ENCODE measurements at regions not wholly inside any gene's neighbourhood (a gene's known extent, or its start where the extent isn't known, plus 50 kb on each side); places are given as distances from the start of the nearest gene placed in this dataset.

DNA sequence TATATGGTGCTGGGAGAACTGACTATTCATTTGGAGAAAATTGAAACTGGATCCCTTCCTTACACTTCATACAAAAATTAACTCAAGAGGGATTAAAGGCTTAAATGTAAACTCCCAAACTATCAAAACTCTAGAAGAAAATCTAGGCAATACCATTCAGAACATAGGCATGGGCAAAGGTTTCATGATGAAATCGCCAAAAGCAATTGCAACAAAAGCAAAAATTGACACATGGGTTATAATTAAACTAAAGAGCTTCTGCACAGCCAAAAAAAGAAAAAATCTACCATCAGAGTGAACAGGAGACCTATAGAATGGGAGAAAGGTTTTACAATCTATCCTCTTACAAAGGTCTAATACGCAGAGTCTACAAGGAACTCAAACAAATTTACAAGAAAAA, 851.3 kb upstream of the MAN1A1 start:
- DNase-seq: no peak

DNA sequence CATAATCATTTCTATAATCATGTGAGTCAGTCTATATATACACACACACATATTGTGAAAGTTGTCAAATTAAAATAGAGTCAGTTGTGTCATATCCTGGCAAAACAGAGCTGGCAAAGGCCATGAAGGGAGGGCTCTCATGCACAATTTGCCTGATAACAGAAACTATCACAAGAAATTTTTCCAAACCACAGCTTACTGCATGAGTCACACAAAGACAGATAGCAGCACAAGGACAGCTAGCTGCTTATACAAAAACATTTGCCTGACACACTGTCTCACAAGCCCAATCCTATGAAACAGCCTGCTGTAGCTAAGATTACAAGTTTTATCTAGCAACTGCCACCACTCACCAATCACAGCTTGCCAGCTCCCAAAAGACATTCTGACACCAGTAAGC, 848.5 kb upstream of the MAN1A1 start:
- DNase-seq: no peak

DNA sequence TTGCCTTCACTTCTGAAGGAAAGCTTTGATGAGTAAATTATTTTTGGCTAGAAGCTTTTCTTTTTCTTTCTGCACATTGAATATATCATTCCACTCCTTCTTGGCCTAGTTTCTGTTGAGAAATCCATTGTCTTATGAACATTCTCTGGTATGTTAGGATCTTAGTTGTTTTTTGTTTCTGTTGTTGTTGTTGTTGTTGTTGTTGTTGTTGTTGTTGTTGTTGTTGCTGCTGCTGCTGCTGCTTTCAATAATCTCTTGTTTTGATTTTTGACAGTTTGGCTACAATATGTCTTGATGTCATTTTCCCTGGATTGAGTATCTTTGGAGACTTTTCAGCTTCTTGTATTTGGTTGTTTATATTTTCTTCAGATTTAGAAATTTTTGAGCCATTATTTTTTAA, 836.5 kb upstream of the MAN1A1 start:
- DNase-seq: no peak

DNA sequence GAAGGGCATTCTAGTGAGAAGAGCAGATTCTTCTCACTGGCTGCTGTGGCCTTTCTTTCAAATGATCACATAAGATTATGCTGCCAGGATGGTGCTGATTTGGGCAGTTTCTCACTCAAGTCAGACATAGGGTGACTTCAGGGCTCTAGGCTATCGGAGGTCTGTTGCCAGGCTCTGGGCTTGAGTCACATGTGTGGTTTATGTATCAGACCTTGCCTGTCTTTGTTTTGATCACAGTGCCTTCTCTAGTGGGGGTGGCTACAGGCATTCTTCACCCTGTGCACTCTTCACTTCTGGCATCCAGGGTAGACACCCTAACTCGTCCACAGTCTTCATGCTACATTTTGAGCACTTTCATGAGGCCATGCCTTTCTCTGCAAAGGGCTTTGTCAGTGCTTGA, 823.7 kb upstream of the MAN1A1 start:
- no peak for DNase-seq

DNA sequence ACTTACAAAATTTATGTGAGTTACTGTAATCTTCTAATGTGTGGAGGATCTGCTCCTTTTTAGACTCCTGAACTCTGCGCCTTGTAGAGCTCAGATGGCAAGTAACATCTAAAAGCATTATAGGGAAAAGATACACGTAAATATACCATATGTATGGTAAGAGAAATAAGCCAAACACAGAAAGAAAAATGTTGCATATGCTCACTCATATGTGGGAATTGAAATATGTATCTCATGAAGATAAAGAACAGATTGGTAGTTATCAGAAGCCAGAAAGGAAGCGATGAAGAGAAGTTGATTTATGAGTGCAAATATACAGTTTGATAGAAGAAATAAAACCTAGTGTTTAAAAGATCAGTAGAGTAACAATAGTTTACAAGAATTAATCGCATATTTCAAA, 815.0 kb upstream of the MAN1A1 start:
- DNase-seq: no peak

DNA sequence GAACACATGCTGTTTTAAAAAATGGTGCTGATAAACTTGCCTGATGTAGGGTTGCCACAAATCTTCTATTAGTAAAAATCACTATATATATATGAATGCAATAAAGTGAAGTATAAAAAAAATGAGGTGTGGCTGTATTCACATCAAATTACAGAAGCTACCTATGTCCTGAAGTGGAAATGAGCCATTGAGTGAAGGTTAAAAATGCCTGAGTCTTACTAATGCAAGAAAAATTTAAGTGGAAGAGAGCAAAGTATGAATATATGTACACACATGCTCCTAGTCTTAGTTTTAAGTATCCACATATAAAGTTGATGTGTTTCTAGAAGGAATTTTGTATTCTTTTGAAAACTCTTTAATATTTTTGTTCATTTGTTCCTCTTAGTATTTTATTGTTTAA, 808.3 kb upstream of the MAN1A1 start:
- DNase-seq: no peak

DNA sequence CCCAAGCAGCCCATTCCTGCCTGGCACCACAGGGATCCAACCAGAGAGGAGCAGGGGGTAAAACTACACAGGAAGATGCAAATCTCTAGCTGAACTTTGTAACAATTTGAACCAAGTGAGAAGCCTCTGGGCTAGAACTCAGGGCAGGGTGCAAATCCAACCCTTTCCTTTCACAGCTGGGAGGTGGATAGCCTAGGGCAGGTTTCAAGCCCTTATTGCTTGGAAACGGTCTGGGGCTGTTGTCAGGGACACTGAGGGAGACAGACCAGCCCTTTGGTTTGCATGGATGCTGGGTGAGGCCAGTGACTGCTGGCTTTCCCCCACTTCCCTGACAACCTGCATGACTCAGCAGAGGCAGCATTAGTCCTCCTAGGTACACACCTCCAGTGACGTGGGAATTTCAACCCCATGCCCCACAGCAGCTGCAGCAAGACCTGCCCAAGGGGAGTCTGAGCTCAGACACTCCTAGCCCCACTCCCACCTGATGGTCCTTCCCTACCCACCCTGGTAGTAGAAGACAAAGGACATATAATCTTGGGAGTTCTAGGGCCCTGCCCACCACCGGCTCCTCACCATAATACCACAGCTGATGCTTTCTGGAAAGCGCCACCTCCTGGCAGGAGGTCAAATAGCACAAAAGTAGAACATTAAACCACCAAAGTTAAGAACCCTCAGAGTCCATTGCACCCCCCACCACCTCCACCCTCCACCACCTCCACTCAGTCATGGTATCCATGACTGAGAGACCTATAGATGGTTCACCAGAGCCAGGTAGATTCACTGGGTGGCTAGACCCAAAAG, 797.7 kb upstream of the MAN1A1 start:
- DNase-seq: no peak

DNA sequence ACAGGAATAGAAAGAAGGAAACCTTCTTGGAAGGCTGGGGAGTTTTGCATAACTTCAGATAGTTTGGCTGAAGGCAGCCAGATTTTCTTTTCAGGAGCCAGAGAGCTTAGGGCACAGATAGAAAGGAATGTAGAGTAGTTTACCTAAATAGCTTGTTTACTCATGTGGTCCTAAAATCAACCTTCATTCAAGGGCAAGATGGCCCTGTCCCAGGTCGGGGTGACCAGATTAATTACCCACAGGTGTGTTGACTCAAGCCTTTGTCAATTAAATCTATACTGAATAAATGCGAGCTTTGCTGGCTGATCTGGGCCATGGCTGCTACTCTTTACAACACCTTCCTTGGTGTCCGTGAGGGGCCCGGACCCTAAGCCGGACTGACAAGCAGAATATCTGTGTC, 792.0 kb upstream of the MAN1A1 start:
- DNase-seq: no peak

DNA sequence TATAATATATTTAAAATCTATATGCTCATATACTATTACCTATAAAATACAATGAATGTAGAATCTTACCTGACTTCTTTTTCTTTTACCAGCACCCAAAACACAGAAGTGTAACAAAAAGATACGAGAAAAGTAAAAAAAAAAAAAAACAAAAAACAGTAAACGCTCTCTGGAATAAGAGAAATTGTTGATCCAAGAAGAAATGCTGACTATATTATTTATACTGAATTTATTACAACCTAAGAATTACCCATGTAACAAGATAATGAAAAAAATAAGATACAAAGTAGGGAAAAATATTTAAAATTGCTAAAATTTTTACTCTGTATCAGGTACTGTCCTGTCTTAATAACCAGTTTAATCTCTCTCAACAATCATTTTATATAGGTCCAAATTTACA, 787.9 kb upstream of the MAN1A1 start:
- DNase-seq: no peak

DNA sequence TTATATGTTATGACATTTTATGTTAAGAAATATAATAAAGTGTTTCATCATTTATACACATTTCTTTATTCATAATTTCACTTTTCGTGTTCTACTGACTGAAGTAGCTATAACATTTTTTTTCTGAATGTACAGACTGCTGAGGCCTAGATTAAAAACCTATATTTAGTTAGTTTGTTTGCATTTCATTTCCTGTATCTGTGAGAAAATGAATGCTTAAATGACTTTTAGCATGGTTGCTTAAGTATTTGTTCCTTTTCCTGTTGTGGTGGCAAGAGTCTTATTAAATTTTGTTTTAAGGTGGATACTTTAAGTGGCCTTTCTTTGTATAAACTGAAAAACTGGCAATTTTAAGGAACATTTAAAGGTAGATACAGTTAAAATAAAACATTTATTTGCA, 779.7 kb upstream of the MAN1A1 start:
- no peak for DNase-seq

DNA sequence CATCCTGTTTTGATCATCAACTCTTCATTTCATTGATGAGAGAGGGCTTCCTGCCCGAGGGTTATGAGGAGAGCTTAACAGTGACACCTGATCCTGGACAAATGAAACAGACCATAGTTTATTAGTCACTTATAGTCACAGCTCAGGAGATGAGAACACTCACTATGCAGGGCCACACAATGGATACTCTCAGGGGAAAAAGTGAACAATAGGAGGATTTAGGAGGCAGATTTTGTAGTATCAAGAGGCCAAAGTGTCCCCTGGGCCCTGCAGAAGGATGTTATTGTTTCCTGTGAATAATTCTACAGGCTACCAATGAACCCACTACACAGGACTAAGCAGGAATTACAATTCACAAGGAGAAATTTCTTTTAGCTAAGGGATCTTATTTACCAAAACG, 772.8 kb upstream of the MAN1A1 start:
- DNase-seq: no peak

DNA sequence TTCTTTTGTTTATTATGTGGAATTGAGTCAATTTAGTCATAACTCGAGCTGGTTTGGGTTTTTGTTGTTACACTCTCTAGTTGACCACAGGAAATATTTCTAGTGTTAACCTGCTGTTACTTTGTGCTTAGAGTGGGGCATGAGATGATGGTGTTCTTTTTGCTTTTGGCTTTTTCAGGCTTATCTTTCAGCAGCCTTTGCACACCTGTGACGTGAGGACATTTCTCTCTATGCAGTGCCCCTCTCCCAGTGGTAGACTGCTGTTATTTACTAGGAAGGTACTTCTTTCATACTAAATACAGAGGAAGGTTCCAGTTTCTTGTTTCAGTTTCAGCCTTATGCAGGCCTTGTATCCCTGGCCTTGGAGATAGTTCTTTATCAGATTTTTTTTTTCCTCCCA, 766.8 kb upstream of the MAN1A1 start:
- DNase-seq: no peak

DNA sequence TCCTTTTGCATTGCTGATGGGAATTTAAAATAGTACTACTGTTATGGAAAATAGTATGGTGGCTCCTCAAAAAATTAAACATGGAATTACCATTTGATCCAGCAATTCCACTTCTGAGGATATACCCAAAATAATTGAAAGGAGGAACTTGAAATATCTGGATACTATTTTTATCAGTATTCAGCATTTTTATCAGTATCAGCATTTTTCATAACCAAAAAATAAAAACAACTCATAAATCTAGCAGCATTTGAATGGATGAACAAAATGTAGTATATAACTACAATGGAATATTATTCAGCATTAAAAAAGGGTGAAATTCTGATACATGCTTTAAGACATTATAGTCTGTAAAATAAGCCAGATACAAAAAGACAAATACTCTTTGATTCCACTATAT, 763.4 kb upstream of the MAN1A1 start:
- DNase-seq: no peak

DNA sequence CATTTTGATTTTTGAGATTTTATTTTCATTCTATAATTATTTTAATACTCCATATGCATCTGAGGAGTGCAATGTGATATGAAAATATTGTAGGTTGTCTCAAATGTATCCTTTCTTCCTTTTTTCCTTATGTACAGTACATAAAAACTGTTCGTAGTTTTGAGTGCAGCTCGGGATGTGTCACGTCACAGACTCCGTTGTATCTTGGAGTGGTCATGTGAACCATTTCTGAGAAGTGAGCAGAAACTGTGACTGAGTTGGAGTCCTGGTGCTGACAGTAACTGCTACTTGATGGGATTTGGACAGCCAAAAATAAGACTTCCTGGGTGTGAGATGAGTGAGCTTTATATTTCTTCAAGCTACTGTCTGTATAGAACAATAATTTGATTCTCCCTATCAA, 761.4 kb upstream of the MAN1A1 start:
- DNase-seq: no peak

DNA sequence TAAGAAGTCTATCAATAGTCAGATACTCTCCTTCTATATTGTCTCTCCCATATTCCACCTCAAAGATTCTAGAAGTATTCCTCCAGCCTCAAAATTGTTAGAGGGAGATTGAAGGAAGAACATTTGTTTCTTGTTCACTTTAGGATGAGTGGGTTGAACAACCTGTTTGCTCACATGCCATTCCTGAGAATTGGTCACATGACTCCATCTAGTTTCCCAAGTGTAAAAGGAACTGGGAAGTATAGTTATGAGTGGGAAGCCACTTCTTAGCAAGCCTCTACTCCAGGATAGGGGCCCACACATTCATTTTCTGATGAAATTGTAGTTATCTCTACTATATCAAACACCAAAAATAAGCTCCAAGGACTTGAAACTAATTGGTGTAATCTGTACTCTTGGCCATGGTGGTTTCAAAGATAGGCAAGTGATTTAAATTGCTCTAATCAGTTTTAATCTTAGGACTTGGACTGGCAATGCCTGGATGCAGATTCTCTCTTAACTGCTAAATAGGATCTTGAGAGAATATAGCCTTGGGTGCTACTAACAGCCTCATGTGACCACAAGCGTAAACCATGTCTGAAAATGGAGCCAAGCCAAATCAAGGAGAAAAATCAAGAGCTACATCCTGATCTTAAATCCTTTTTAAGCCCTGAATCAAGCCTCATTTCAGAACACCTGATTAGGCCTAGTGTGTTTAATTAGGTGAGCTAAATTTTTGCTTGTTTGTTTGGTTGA, 758.7 kb upstream of the MAN1A1 start:
- DNase-seq: no peak

DNA sequence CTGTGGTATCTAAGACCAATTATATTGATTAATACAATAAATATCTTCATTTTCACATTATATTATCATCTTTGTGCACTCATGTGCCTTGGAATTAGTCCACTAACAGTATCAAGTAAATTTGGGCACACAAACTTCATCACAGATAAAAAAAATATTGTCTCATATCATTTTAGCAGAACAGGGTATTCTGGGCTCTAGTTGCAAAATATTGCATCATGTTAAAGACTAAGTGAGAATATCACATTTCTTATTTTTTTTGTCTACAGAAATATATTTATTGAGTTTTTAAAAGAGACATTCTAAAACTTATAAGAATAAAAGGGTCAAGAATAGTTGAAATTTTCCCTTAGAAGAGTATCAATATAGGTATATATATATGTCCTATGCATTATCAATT, 754.1 kb upstream of the MAN1A1 start:
- no peak for DNase-seq

DNA sequence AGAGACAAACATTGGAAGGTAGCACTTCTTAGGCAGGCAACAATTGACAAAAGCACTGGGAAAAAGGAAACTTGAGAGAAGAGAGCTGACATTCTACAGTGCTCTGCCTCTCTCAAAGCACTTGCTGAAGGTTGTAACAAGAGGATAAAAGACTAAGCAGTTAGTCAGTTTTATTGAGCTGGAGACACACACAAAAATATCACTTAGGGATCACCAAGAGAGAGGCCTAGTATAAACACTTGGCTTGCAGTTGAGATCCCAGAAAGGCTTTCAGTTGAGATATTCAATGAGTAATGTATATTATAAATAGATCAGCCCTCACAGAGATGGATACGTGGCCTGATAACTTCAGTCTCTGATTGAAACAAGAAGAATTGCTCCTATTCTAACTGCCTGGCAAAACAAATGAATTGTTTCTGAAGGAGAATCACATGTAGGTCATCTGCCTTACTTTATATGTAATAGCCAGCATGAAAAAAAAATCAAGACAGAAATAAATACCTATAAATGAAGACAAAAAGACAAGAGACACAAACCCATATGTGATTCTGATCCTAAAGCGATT, 747.2 kb upstream of the MAN1A1 start:
- no peak for DNase-seq

DNA sequence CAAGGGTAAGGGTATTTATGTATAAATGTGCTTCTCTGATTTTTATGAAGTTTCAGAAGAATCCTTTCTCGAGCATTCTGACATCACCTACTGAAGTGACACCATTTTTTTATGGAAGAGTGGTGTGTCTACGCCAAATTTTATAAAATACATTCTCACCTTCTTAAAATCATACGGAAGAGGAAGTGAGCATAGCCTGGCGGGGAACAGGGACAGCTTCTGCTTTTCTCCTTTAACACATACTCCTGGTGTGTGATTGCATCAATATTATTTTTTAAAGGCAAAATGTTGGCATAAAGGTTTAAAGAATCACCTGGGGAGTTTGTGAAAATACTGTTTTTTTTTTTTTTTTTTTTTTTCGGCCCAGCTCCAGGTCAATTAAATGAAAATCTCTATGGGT, 733.6 kb upstream of the MAN1A1 start:
- no peak for DNase-seq

DNA sequence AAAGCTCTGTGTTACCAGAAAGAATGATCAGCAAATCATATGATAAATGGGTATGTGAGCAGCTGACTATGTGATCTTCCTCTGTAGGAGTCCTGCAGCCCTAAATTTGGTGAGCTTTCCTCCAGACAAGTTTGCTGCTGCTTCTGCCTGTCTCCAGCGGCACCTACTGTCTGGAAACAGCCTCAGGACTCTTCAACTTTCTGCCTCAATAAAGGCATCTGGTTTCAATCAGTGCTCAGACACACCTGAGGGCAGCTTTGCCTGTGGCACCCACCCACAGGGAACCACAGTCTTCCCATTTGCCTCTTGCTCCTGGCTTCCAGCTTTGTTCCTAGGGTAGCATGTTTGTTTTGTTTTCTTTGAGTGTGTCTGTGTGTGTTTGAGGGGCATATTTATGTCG, 727.9 kb upstream of the MAN1A1 start:
- no peak for DNase-seq

DNA sequence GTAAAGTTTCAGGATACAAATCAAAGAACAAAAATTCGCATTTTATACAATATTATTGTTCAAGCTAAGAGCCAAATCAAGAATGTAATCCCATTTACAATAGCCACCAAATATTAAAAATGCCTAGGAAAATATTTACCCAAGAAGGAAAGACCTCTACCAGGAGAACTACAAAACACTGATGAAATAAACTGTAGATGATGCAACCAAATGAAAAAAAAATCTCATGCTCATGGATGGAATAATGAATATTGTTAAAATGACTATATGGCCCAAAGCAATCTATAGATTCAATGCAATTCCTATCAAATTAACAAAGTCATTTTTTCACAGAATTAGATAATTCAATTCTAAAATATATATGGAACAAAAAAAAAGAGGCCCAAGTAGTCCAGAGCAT, 708.8 kb upstream of the MAN1A1 start:
- DNase-seq: no peak

DNA sequence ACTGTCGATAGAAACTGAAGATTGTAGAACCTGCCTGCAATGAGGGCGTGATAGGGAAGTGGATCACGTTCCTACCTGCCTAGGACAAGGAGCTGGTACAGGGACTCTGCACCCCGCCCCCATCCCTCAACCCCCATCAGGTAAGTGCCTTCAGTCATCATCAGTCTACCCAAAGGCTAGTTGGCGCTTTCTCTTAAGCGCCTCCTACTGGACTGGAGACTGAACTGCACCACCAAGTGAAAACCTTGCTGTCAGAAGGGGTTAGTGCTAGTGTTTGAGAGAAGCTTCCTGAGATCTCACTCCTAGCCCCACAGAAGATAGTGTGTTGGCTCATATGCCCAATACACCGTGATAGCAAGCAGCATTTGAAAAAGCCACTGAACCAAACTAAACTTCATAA, 706.5 kb upstream of the MAN1A1 start:
- no peak for DNase-seq

DNA sequence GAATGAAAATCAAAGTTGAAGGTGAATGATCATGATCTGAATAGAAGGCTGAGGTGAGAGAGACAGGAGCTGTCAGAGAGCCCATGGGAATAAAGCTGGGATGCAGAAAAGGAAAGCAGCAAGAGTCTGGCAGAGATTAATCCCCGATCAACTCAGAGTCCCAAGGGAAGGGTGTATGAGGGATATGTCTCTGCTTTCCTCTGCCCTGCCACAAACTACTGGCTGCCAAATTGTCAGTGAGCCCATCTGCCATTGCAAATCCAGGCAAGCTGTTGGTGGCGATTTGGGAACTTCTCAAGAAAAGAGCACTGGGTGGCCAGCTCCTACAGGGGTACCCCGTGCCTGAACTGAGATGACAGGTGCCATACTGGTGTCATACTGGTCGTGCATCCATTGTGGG, 705.5 kb upstream of the MAN1A1 start:
- DNase-seq: no peak

DNA sequence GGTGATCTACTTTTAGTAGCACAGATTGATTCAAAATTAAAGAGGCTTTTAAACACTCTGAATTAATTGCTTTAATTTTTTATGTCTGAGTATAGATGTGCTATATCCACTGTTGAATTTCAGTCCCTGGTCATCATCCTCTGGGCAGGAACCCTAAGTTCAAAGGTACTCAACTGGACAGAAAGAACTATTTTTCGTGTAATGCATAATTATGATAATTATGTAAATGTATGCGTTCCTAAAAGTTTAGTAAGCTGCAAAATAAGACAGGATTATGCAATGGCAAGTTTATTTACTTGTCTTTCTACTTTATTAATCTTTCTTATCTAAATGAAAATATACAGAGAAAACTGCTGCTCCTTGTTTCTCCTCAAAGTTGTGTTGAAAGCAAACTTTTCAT, 690.1 kb upstream of the MAN1A1 start:
- no peak for DNase-seq

DNA sequence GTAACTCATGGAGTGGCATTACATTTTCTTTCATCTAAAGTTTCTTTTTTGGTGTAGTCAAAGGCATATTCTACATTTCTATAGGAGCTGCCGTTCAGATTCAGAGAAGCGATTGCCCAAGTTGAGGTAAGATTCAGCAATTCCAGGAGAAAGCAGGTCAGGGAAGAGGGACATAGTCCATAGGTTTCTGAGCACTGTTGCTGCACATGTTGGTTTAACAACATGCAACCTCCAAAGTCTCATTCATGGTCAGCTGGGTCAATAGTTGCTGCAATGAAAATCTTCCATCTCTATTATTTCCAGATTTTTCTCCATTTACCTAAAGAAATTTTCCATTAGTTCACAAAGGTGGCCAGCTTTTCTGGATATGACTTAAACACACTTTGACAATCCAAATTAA, 682.3 kb upstream of the MAN1A1 start:
- no peak for DNase-seq

DNA sequence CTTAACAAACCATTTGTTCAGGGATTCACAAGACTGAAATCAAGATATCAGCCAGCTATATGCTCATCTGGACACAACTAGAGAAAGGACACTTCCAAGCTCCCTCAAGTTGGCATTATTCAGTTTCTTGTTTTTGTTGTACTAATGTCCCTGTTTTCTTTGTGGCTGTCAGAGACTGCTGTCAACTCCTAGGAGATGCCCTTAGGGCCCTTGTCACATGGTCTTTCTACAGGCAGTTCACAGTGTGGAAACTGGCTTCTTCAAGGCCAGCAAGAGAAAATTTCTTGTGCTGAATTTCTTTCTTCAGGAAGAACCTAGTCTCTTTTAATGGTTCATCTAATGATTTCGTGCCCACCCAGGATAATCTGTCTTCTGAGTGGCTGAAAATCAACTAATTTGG, 677.2 kb upstream of the MAN1A1 start:
- no peak for DNase-seq
